GM19395 (cell line): ENCODE measurements at regions not wholly inside any gene's neighbourhood (a gene's known extent, or its start where the extent isn't known, plus 50 kb on each side); places are given as distances from the start of the nearest gene placed in this dataset.

Experiments used
- ATAC-seq: cut with Tn5 transposase; IDR thresholded peaks from one replicate; pipeline ENCODE4 v1.9.1; 2021; ENCODE audit warnings: mild to moderate bottlenecking, moderate library complexity; ENCODE audit not compliant: unreplicated experiment

DNA sequence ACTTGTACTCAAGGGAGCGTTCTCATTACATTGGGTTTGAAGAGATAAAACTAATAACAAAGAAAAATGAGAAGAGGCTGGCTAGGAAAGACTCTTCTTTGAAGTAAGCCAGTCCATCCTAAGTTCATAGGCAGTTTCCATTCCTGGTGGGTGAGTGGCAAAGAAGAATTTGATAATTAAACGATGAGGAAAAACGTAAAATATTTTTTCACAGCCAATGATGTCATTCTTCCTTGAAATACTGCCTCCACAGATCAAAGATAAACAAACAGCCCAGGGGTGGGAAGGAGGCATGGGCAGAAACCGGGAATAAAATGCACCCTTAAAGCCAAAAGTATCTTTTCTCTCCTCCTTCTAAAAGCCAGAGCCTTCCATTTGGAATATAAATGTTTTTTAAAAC lies 346.6 kb downstream of the PMP22 start:
- ATAC-seq: no peak

DNA sequence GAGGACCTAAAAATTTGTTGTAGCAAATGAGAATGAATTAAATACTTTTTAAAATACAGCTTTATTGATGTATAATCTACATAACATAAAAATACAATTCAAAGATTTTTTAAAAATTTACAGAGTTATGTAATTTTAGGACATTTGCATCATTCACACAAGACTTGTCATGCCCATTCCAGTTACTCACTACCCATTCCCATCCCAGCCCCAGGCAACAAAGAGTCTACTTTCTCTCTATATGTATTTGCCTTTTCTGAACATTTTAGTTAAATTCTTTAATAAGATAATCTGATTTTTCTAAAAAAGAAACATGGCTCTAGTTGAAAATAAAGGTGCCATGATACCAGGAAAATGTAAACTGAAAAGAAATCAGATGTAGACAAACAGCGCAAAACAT lies 354.2 kb downstream of the PMP22 start:
- no peak for ATAC-seq

GRCh38 chr17:14904386-14904785 lies 360.7 kb downstream of the PMP22 start:
- no peak for ATAC-seq

- ATAC-seq: no peak
Observed at GRCh38 chr17:14903854-14904253, 361.3 kb downstream of the PMP22 start.

DNA sequence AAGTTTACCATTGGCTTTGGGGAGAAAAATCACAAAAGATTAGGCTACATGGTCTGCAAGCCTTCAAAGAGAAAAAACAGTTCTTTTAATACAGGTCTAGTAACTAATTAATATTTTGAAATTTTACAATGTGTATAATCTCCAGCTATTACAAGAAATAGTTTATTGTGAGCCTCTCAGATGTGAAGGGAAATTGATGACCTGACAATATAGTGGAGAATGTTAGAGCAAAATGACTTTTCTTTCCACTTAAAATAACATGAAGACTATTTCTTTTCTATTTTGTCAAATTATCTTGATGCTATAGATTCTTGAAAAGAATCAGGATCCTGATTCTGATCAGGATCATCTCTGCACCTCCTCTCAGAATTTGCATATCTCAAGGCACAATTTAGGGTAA lies 362.3 kb downstream of the PMP22 start:
- no peak for ATAC-seq

- no peak for ATAC-seq
Observed at GRCh38 chr17:14902297-14902696, 362.8 kb downstream of the PMP22 start.

- no peak for ATAC-seq
Observed at GRCh38 chr17:14901376-14901775, 363.8 kb downstream of the PMP22 start.

GRCh38 chr17:14886200-14886739 lies 378.9 kb downstream of the PMP22 start:
- no peak for ATAC-seq

GRCh38 chr17:14882131-14882530 lies 383.0 kb downstream of the PMP22 start:
- ATAC-seq: no peak

DNA sequence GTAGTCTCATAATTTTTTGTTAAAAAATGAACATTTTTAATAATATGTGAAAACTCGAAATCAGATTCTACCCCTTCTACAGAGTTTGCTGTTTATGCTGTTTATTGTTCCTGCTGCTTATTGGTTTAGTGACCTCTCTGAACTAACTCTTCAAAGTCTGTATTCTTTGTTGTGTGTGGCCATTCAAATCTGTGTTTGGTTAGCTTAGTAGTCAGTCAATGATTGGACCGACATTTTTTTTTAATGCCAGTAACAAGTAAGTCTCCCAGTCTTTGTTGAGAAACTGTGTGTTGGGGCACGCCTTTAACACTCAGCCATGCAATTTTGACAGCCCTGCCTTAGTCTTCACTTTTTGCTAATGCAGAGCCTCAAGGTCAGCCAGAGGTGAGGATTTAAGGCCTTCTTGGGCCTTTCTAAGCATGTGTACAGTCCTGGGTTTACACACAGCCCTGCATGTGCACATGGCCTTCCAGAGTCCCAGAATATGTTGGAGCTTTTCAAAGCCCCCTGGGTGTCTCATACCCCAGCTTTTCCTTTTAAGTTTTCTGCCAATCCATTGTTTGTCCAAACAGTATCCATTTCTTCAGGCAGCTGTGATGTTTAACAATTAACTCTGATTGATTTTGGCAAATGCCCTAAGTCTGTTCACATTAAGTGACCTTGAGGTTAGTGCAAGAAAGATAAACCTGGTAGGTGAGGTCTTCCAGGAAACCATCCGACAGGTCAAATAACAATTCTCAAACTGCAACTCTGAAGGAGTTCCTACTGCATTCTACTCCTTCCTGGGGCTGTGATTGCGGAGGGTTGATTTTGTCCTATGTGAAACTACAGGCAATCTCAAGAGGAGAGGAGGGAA lies 389.3 kb downstream of the PMP22 start:
- ATAC-seq: no peak

DNA sequence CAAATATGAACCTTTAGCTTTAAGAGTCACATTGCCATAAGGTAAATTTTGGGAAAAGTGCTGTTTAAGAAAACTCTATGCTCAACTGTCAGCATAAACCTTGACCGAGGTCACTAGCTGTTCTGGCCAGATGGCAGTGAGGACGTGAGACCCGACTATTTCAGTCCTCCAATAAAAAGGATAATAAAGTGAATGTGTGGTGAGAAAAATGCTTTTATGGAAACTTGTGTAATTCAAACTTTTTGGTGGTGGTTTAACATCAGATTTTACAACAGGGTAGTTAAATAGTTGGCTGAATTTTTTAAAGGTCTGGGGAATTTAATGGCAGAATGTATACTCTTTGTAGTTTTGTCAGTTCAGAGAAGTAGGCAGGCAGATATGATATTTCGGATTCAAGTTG lies 391.1 kb downstream of the PMP22 start:
- ATAC-seq: no peak

- no peak for ATAC-seq
Observed at GRCh38 chr17:14873540-14873939, 391.6 kb downstream of the PMP22 start.

DNA sequence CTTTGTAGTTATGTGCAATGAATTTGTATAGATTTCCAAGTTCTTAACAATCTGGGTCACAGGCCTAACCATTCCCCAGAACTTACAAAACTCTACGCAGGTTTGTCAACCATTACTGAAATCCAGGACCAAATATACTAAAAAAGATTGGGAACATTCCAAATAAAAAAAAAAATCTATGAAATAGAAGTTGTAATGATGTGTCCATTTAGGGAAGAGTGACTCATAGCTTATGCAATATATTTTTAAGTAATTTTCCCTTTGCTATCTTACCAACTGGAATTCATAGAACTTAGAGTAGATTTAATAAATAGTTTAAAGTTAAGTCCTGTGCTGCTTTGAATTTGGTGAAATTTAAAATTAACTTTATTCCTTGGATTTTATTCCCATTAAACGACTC lies 393.2 kb downstream of the PMP22 start:
- no peak for ATAC-seq

- no peak for ATAC-seq
Observed at GRCh38 chr17:14866266-14866665, 398.9 kb downstream of the PMP22 start.

DNA sequence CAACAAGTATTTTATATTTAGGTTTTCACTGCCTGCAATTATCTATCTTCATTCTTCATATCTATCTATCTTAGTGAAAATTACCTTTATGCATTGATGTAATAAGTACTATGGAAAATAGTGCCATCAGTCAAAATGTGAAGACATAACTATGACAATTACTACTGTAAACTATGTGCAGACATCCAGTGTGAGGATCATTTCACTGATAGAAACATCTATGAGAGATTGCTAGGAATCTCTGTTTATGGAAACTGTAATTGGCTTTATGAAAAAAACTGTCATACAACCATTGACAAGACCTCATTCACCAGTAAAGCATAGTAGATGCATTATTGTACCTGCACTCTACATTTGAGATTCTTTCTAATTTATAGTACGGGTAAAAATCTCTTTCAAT lies 401.0 kb downstream of the PMP22 start:
- ATAC-seq: no peak

DNA sequence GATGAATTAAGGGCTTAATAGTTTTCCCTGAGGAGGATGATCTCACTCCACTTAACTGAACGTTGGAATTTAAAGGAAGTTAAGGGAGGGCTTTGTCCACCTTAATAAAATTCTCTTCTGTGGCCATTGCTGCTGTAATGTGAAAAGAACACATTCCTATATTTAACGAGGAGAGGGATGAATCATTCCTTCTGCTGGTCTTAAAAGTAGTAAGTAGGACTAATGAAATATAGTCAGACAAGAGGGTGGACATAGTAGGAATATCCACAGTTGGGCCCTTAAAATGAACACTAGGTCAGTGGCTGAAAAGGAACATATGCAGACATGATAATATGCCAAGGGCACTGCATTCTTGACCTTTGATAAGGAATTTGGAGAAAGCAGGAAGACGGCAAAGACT lies 405.6 kb downstream of the PMP22 start:
- ATAC-seq: no peak

GRCh38 chr17:14856176-14856575 lies 408.9 kb downstream of the PMP22 start:
- no peak for ATAC-seq

DNA sequence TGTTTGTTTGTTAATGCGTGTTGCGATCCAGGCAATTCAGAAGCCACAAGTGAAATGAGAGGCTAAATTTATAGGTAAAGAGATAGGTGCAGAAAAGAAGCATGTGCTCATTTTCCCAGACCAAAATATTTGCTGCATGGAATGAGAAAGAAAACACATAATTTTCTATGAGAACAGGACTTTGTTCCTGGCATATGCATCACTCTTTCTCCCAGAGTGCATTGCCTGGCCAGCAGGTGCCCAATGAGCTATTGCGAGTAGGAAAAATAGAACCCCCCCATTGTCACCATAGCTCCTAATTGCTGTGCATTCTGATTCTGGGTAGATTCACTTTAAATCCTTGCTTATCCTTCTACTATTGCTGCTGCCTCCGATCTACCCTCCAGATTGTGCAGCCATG lies 410.4 kb downstream of the PMP22 start:
- ATAC-seq: no peak

DNA sequence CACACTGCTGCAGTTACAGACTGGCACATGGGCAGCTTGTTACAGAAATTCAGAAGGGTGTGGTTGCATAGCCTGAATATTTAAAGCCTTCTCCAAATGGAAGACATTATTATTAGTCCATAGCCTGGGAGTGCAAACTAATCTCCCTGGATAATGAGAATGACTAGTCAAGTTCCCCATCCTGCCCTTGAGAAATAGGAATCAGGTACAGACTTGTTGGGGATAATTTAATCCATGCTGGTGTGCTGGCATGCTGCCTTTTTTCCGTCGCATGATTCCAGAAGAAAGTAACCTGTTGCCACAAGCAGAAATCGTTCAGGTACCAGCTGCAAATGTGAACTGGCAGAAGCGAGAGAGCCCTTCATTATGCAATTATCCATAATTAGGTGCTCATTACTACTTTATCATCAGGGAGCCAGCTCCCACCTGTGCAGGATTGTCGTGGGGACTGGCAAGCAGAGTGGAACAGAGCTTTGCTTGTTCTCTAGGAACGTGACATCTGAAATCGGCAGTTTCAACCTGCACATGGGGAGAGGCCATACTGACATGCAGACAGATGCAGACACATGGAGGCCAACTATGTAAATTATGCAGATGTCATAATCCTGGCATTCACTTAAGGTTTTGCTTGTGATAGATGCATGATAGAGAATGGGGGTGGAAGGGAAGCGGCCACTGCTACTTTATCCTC lies 419.4 kb downstream of the PMP22 start:
- ATAC-seq: no peak

DNA sequence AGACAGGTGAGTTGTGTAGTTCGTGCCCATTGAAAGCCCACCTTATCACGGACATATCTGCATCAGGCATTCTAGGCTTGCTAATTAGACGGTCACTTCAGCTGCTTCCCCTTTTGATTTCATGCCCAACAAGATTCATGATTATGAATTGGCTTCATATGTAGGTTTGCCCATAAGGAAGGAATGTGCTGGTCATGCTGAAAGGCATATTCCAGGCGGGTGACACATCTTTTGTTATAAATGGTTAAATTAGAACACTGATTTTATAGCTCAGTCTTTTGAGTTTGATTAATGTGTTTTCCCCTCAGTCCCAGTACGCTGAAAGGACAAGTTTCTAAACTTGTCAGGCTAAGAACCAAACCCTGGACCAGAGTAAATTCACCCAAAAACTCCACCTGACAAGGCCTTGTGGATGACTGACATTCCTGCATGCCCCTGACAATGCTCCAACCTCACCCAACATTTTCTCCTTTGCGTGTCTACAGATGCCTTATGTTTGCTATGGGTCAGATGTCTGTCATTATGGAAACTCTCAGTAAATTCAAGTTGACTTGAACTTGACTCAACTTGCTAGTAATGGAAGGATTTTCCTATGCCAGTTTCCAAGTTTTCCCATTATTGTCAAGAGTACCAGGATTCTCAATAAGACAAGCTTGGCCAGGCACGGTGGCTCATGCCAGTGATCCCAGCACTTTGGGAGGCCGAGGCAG lies 421.9 kb downstream of the PMP22 start:
- ATAC-seq: no peak

DNA sequence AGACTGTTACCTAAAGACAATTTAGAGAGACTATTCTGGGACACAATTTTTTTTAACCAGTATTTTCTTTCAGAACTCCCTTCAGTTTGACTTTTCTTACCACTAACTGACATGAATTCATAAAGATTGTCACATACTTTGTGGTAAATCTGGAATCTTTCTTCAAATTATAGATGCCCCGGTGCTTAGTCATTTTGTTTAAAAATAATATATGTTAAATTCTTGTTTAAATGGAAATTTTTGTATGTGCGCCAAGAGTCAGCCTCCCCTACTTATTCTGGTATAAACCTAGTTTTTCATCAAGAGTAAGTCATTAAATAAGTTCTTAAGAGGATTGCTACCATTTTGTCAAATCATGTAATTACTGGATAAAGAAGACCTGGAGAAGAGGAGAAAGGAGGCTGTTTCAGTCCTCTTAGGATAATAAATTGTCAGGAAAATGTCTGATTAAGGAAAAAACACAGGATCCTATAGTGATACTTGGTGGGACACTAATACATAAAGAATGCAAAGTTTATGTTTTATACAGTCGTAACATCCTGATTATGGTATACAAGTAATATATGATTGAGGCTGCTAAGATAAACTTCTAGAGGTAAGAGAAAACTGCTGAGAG lies 424.4 kb downstream of the PMP22 start:
- ATAC-seq: no peak
